ENCODE measurements at regions not wholly inside any gene's neighbourhood (a gene's known extent, or its start where the extent isn't known, plus 50 kb on each side); places are given as distances from the start of the nearest gene placed in this dataset.

DNA sequence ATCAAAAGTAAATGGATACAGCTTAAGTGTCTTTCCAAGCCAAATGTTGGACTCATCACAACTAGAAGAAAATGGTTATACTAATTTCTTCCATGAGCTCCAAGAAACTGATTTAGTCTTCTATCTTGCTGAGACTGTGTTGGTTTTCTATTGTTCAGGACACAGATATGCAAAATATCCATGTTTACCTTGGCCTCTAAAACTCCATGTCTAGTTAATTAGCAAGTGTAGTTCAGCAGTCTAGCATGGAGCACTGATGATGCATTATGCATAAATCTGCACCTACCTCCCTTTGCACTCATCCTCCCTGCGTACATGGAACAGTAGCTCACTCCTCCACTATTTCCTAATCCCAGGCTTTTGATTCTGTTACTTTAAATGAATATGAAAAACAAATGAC lies 731.4 kb upstream of the CHAC2 start:
- TF ChIP-seq, protein P1, sequence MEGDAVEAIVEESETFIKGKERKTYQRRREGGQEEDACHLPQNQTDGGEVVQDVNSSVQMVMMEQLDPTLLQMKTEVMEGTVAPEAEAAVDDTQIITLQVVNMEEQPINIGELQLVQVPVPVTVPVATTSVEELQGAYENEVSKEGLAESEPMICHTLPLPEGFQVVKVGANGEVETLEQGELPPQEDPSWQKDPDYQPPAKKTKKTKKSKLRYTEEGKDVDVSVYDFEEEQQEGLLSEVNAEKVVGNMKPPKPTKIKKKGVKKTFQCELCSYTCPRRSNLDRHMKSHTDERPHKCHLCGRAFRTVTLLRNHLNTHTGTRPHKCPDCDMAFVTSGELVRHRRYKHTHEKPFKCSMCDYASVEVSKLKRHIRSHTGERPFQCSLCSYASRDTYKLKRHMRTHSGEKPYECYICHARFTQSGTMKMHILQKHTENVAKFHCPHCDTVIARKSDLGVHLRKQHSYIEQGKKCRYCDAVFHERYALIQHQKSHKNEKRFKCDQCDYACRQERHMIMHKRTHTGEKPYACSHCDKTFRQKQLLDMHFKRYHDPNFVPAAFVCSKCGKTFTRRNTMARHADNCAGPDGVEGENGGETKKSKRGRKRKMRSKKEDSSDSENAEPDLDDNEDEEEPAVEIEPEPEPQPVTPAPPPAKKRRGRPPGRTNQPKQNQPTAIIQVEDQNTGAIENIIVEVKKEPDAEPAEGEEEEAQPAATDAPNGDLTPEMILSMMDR (conservative IDR thresholded peaks at IDR 0.05; ENCODE audit: low read depth, low read length), result no peak
- TF ChIP-seq EZH2 (IDR thresholded peaks at IDR 0.05; ENCODE audit: borderline replicate concordance, low read depth, low read length, poor library complexity, severe bottlenecking), result no peak
